ENCODE measurements at regions not wholly inside any gene's neighbourhood (a gene's known extent, or its start where the extent isn't known, plus 50 kb on each side); places are given as distances from the start of the nearest gene placed in this dataset.
A peak's percentile ranks its signal among the peaks of the same experiment; 100 is the strongest.
"Not testable (repeated sequence)": the region's sequence is repeated elsewhere in the genome, so short reads cannot be mapped to it uniquely, and the experiment has no call there.

DNA sequence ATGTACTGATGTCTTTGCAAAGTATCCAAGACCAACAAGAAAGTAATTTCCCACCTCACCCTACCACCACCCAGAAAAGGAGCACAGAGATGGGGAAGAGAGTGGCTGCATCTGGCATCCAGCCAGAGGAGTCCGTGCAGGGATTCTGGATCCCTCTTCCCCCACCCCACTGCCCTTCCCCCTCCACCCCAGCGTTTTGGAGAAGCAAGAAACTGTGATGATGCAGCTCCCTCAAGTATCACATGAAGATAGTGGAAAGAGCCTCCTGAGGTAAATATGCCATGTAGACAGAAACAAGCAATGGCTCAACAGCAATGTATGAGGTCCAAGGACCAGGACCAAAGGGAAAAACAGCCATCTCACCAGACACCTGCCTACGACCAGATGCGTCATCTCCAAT lies 153.8 kb downstream of the DEPDC1B start:
- Histone ChIP-seq H3K4me1 (ENCODE audit: control insufficient read depth, insufficient read depth, low read length) (peaks cover 23% of the 10 kb centered on the region), H3K27ac (ENCODE audit: low read depth, low read length) (peak overlapping the region; percentile 63), H3K27me3 (ENCODE audit: control insufficient read depth, insufficient read depth, low read length) (no peaks in the 10 kb centered on the region), H3K36me3 (ENCODE audit: control insufficient read depth, insufficient read depth, low read length) (no peaks in the 10 kb centered on the region), H3K4me3 (ENCODE audit: low read length) (no peak overlapping the region), H3K9ac (ENCODE audit: low read length) (no peak overlapping the region)

DNA sequence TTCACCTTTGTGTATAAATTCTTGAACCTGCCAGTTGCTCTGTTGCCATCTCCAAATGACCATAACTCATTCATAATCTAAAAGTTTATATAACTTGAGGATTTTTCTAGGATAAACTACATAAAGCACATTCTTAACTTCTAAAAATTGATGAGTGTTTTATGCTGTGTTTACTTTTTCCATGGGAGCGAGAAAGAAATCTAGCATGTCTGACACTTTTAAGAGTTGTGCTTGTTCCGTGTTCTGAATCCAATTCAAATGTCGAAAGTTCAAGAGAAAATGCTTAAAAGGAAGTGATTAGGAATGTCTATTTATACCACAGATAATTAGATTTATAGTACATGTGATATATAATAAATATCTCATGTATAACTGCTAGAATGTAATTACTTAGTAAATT lies 154.4 kb downstream of the DEPDC1B start:
- H3K27me3 ChIP-seq (ENCODE audit: control insufficient read depth, insufficient read depth, low read length), result no peaks in the 10 kb centered on the region
- peaks cover 23% of the 10 kb centered on the region for H3K4me1 ChIP-seq (ENCODE audit: control insufficient read depth, insufficient read depth, low read length)
- no peak overlapping the region for H3K4me3 ChIP-seq (ENCODE audit: low read length)
- no peaks in the 10 kb centered on the region for H3K36me3 ChIP-seq (ENCODE audit: control insufficient read depth, insufficient read depth, low read length)
- no peak overlapping the region for H3K27ac ChIP-seq (ENCODE audit: low read depth, low read length)
- H3K9ac ChIP-seq (ENCODE audit: low read length), result no peak overlapping the region

- no peak overlapping the region for H3K9ac ChIP-seq (ENCODE audit: low read length)
- no peak overlapping the region for H3K4me3 ChIP-seq (ENCODE audit: low read length)
- H3K27me3 ChIP-seq (ENCODE audit: control insufficient read depth, insufficient read depth, low read length), result no peaks in the 10 kb centered on the region
- H3K27ac ChIP-seq (ENCODE audit: low read depth, low read length), result no peak overlapping the region
- H3K36me3 ChIP-seq (ENCODE audit: control insufficient read depth, insufficient read depth, low read length), result no peaks in the 10 kb centered on the region
- H3K4me1 ChIP-seq (ENCODE audit: control insufficient read depth, insufficient read depth, low read length), result peaks cover 29% of the 10 kb centered on the region
Measured at GRCh38 chr5:60544142-60544541, 155.8 kb downstream of the DEPDC1B start.

- no peak overlapping the region for H3K27ac ChIP-seq (ENCODE audit: low read depth, low read length)
Measured at GRCh38 chr5:60541980-60542379, 158.0 kb downstream of the DEPDC1B start.

DNA sequence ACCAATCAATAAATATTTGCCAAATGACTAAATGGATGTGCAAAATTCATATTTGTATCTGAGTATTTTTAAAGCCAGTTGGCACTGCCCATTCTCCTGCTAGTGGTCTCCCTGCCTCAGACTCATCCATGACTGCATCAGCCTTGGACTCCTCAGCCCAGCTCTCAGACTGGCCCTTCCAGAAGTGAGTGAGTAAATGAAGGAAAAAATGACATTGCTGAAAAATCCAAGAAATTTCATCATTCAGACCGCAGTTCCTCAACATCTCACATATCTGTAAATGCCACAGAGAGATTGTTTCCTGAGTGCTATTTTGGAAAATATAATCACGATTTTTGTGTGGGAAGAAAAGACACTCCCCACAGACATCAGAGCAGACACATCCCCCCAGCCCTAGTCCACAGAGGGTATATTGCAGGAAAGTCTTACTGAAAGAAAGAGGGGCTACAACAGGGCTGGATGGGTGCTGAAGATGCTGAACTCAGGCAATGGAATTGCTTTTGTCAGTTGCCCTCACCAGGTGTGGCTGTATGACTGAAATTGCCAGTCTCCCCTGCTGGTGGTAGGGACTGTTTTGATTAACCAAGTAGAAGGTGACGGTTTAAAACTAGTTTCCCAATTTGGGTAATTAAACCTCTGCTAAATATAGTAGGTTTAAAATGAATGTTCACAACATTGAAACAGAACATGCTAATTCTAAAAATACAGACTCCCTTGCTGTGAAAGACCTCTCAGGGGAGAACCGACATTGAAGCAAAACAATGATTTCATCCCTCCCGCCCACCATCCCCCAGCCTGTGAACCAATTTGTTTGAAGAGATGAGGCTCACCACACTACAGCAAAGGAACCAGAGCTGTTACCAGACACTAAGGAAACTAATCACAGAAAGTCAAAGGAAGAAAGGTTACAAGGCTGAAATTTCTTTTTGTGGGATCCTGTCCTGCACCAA lies 158.8 kb downstream of the DEPDC1B start:
- no peaks in the 10 kb centered on the region for H3K27me3 ChIP-seq (ENCODE audit: control insufficient read depth, insufficient read depth, low read length)
- H3K4me1 ChIP-seq (ENCODE audit: control insufficient read depth, insufficient read depth, low read length), result peaks cover 23% of the 10 kb centered on the region
- H3K4me3 ChIP-seq (ENCODE audit: low read length), result no peak overlapping the region
- no peak overlapping the region for H3K9ac ChIP-seq (ENCODE audit: low read length)
- no peaks in the 10 kb centered on the region for H3K36me3 ChIP-seq (ENCODE audit: control insufficient read depth, insufficient read depth, low read length)
- H3K27ac ChIP-seq (ENCODE audit: low read depth, low read length), result no peak overlapping the region

More at GRCh38 chr5:60541980-60542379, 158.0 kb downstream of the DEPDC1B start:
- Histone ChIP-seq H3K27me3 (ENCODE audit: control insufficient read depth, insufficient read depth, low read length) (no peaks in the 10 kb centered on the region), H3K36me3 (ENCODE audit: control insufficient read depth, insufficient read depth, low read length) (no peaks in the 10 kb centered on the region), H3K9ac (ENCODE audit: low read length) (no peak overlapping the region), H3K4me3 (ENCODE audit: low read length) (no peak overlapping the region), H3K4me1 (ENCODE audit: control insufficient read depth, insufficient read depth, low read length) (peaks cover 29% of the 10 kb centered on the region)

GRCh38 chr5:60538955-60539866 lies 160.8 kb downstream of the DEPDC1B start:
- Histone ChIP-seq H3K27me3 (ENCODE audit: control insufficient read depth, insufficient read depth, low read length) (no peaks in the 10 kb centered on the region), H3K36me3 (ENCODE audit: control insufficient read depth, insufficient read depth, low read length) (no peaks in the 10 kb centered on the region), H3K4me3 (ENCODE audit: low read length) (no peak overlapping the region), H3K4me1 (ENCODE audit: control insufficient read depth, insufficient read depth, low read length) (peaks cover 13% of the 10 kb centered on the region), H3K9ac (ENCODE audit: low read length) (no peak overlapping the region), H3K27ac (ENCODE audit: low read depth, low read length) (peak overlapping the region; percentile 44)

DNA sequence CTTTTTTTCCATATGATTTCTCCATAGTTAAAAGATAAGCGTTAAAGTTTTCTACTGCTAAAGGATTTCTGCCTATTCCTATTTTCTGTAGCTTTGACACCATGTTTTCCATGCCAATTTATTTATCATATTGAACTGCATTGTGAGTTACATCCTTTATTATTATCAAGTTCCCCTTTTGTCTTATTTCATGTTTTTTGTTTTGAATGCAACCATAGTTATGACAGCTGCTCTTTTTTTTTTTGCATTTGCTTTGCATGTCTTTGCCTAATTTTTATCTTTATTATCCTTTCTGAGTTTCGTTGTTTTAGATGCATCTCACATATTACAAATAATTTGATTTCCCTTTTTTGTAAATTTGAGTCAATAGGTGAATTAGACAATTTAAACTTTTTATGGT lies 161.5 kb downstream of the DEPDC1B start:
- Histone ChIP-seq H3K27ac (ENCODE audit: low read depth, low read length) (no peak overlapping the region), H3K27me3 (ENCODE audit: control insufficient read depth, insufficient read depth, low read length) (no peaks in the 10 kb centered on the region), H3K4me1 (ENCODE audit: control insufficient read depth, insufficient read depth, low read length) (peaks cover 13% of the 10 kb centered on the region), H3K9ac (ENCODE audit: low read length) (no peak overlapping the region), H3K36me3 (ENCODE audit: control insufficient read depth, insufficient read depth, low read length) (no peaks in the 10 kb centered on the region), H3K4me3 (ENCODE audit: low read length) (no peak overlapping the region)

- H3K27ac ChIP-seq (ENCODE audit: low read depth, low read length), result no peak overlapping the region
- no peaks in the 10 kb centered on the region for H3K27me3 ChIP-seq (ENCODE audit: control insufficient read depth, insufficient read depth, low read length)
- H3K36me3 ChIP-seq (ENCODE audit: control insufficient read depth, insufficient read depth, low read length), result no peaks in the 10 kb centered on the region
- H3K4me1 ChIP-seq (ENCODE audit: control insufficient read depth, insufficient read depth, low read length), result peaks cover 8% of the 10 kb centered on the region
- no peak overlapping the region for H3K9ac ChIP-seq (ENCODE audit: low read length)
- H3K4me3 ChIP-seq (ENCODE audit: low read length), result no peak overlapping the region
Measured at GRCh38 chr5:60535951-60536350, 164.0 kb downstream of the DEPDC1B start.

DNA sequence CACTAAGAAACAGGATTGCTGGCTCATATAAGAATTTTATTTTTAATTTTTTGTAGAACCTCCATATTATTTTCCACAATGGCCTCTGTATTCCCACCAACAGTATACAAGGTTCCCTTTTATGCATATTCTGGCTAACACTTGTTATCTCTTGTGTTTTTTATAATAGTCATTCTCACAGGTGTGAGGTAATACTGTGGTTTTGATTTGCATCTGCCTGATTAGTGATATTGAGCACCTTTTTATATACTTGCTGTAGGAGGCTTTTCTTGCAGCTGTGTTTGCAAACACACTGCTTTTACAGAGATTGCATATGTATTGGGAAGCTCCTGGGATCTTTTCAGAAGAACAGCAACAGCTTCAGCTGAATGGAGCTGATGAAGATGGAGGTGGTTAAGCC lies 164.8 kb downstream of the DEPDC1B start:
- H3K4me3 ChIP-seq (ENCODE audit: low read length), result no peak overlapping the region
- no peak overlapping the region for H3K27ac ChIP-seq (ENCODE audit: low read depth, low read length)
- H3K4me1 ChIP-seq (ENCODE audit: control insufficient read depth, insufficient read depth, low read length), result peaks cover 8% of the 10 kb centered on the region
- no peaks in the 10 kb centered on the region for H3K27me3 ChIP-seq (ENCODE audit: control insufficient read depth, insufficient read depth, low read length)
- H3K9ac ChIP-seq (ENCODE audit: low read length), result no peak overlapping the region
- H3K36me3 ChIP-seq (ENCODE audit: control insufficient read depth, insufficient read depth, low read length), result no peaks in the 10 kb centered on the region

DNA sequence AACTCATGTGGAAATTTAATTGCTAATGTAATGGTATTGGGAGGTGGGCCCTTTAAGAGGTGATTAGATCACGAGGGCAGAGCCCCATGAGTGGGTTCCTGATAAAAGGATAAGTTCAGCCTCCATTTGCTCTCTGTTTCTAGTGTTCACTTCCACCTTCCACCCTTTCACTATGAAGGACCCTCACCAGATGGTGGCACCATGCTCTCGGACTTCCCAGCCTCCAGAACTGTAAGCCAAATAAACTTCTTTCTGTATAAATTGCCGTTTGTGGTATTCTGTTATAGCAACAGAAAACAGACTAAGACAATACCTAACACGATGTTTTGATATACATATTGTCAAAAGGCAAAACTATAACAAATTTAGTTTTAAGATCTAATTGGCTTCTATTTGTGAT lies 166.2 kb downstream of the DEPDC1B start:
- H3K9ac ChIP-seq (ENCODE audit: low read length), result no peak overlapping the region
- H3K27ac ChIP-seq (ENCODE audit: low read depth, low read length), result no peak overlapping the region
- H3K36me3 ChIP-seq (ENCODE audit: control insufficient read depth, insufficient read depth, low read length), result no peaks in the 10 kb centered on the region
- no peak overlapping the region for H3K4me3 ChIP-seq (ENCODE audit: low read length)
- peaks cover 7% of the 10 kb centered on the region for H3K4me1 ChIP-seq (ENCODE audit: control insufficient read depth, insufficient read depth, low read length)
- no peaks in the 10 kb centered on the region for H3K27me3 ChIP-seq (ENCODE audit: control insufficient read depth, insufficient read depth, low read length)

DNA sequence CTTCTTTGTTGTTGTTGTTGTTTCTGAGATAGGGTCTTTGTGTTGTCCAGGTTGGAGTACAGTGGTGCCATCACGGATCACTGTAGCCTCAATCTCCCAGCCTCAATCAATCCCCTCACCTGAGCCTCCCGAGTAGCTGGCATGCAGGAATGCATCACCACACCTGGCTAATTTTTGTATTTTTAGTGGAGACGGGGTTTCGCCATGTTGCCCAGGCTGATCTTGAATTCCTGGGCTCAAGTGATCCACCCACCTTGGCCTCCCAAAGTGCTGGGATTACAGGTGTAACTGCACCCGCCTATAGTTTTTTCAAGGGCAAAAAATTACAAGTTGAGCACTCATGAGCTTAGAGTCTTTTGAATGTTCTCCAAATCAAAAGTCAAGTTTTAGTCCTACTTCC lies 167.2 kb downstream of the DEPDC1B start:
- H3K27ac ChIP-seq (ENCODE audit: low read depth, low read length); H3K27me3 ChIP-seq (ENCODE audit: control insufficient read depth, insufficient read depth, low read length); H3K4me1 ChIP-seq (ENCODE audit: control insufficient read depth, insufficient read depth, low read length); H3K4me3 ChIP-seq (ENCODE audit: low read length); H3K9ac ChIP-seq (ENCODE audit: low read length); H3K36me3 ChIP-seq (ENCODE audit: control insufficient read depth, insufficient read depth, low read length): not testable (repeated sequence)

- not testable (repeated sequence) for H3K4me1 ChIP-seq (ENCODE audit: control insufficient read depth, insufficient read depth, low read length); H3K36me3 ChIP-seq (ENCODE audit: control insufficient read depth, insufficient read depth, low read length); H3K4me3 ChIP-seq (ENCODE audit: low read length); H3K9ac ChIP-seq (ENCODE audit: low read length); H3K27ac ChIP-seq (ENCODE audit: low read depth, low read length); H3K27me3 ChIP-seq (ENCODE audit: control insufficient read depth, insufficient read depth, low read length)
Measured at GRCh38 chr5:60530144-60530848, 169.7 kb downstream of the DEPDC1B start.

Data from rectal smooth muscle tissue (tissue), 1 donor.